RWPE1 (cell line): ENCODE measurements at regions not wholly inside any gene's neighbourhood (a gene's known extent, or its start where the extent isn't known, plus 50 kb on each side); places are given as distances from the start of the nearest gene placed in this dataset.

Experiments used
- CTCF ChIA-PET: fragments of 350-600 bp; sonication (Branson Sonifier 250); formaldehyde crosslinking; extraction: SDS; loops from one replicate; lab custom pipeline; 2021; lab: Yijun Ruan, JAX
- POLR2A ChIA-PET: fragments of 400-600 bp; formaldehyde crosslinking; extraction: SDS; loops from one replicate; lab custom pipeline; 2020; ENCODE audit warnings: antibody characterized with exemption; ENCODE audit not compliant: low non-redundant PET; lab: Yijun Ruan, JAX
- DNase-seq: peaks from one replicate; pipeline ENCODE4 v3.0.0; 2012; ENCODE audit warnings: low spot score
- H3K27ac ChIP-seq: fragments of 450-650 bp; 2 replicates; pipeline ENCODE4 v1.5.1; 2017
- CTCF ChIP-seq: fragments of 450-650 bp; conservative IDR thresholded peaks from 2 replicates; pipeline ENCODE4 v1.5.1; 2017; ENCODE audit warnings: low read depth, mild to moderate bottlenecking

DNA sequence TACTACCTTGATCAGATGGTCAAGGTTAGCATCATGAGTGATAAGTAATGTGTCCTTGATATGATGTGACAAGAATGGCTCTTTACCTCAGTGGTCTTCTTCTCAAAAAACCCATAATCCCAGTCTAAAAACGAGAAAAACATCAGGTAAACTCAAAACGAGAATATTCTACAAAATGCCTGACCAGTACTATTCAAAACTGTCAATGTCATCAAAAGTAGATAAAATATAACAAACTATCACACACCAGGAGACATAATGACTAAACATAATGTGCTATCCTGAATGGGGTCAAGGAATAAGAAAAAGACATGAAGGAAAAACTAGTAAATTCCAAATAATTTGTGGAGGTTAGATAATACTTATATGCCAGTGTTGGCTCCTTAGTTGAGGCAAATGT lies 85.2 kb upstream of the PDHA2 start:
- ChIA-PET POLR2A (no interaction called here), CTCF (no interaction called here)
- H3K27ac ChIP-seq: no peak overlapping the region
- TF ChIP-seq CTCF: no peak
- no peak for DNase-seq

DNA sequence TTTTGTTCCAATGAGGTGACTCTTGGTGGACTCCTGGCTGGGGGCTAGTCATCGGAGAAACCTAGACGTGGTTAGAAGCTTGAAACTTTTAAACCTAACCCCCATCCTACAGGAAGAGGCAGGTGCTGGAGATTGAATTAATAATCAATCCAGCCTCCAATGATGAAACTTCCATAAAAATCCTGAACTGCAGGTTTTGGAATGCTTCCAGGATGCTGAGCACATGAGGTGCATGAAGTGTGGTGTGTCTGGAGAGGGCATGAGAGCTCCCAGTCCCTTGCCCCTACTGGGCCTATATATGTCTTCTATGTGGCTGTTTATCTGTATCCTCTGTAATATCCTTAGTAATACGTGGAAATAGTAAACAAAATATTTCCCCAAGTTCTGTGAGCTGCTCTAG lies 90.7 kb upstream of the PDHA2 start:
- CTCF ChIA-PET: interaction anchor here (0.6 kb wide), 1 partner anchor 265 kb away, joined by 3 read pairs; no protein-coding TSS in a partner anchor
- DNase-seq: no peak
- TF ChIP-seq CTCF: no peak
- no peak overlapping the region for H3K27ac ChIP-seq
- POLR2A ChIA-PET: no interaction called here

GRCh38 chr4:95742872-95743271 lies 97.0 kb upstream of the PDHA2 start:
- DNase-seq: no peak
- ChIA-PET POLR2A (no interaction called here), CTCF (no interaction called here)
- H3K27ac ChIP-seq: no peak overlapping the region
- TF ChIP-seq CTCF: no peak

DNA sequence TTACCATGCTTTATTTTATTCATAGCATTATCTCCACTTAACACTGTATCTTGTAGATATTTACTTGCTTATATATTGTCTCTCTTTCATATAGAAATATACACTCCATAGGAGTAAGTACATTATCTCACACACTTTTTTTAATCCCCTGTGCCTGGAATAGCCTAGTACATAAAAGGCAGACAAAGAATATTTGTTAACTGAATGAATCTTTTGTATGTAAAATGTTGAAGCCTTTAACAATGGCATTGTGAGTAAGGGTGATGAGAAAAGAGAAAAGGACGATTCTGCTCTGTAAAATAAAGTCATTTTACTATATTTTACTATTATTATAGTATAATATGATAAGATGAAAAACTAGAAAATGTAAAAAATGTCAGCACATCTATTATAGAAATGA lies 97.7 kb upstream of the PDHA2 start:
- no peak for TF ChIP-seq CTCF
- no peak overlapping the region for H3K27ac ChIP-seq
- DNase-seq: no peak
- ChIA-PET POLR2A (no interaction called here), CTCF (no interaction called here)

- ChIA-PET POLR2A (no interaction called here), CTCF (no interaction called here)
- no peak for TF ChIP-seq CTCF
- peak; percentile 47 for DNase-seq
- no peak overlapping the region for H3K27ac ChIP-seq
These were observed 107.8 kb upstream of the PDHA2 start for GRCh38 chr4:95732061-95732460.

DNA sequence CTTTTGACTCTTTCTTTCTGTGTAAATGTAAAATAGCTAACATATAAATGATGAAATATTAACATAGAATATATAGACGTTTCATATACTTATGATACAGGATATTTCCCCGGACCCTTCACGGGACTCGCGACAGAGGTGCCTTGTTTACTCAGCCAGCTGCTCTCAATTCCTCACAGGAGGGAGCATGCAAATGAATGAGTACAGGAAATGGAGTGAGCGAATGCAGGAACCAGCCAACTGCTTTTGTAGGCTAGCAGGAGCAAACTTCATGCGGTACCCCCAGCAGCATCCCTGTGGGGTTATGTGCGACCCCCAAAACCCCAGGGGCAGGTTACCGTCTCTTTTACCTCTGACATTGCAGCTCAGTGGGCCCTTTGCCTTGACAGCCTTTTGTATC lies 110.3 kb upstream of the PDHA2 start:
- POLR2A ChIA-PET: no interaction called here
- no peak overlapping the region for H3K27ac ChIP-seq
- DNase-seq: no peak
- no peak for TF ChIP-seq CTCF
- CTCF ChIA-PET: no interaction called here

GRCh38 chr4:95728145-95728544 lies 111.7 kb upstream of the PDHA2 start:
- ChIA-PET CTCF (interaction anchor here (0.6 kb wide), 1 partner anchor 20 kb away, joined by 3 read pairs; no protein-coding TSS in a partner anchor), POLR2A (no interaction called here)
- DNase-seq: peak; percentile 16
- peak overlapping the region; percentile 73 for H3K27ac ChIP-seq
- TF ChIP-seq CTCF: no peak
